Vagina (tissue), 2 donors: ENCODE measurements at regions not wholly inside any gene's neighbourhood (a gene's known extent, or its start where the extent isn't known, plus 50 kb on each side); places are given as distances from the start of the nearest gene placed in this dataset.

Experiments
- CTCF ChIP-seq, 3 experiments: fragments of 450-650 bp in 2 of 3; fragments of 200-600 bp in 1 of 3; sonication (generic) in 1 of 3; IDR thresholded peaks; one replicate each; pipeline ENCODE4 v1.5.1; 2017 to 2019; ENCODE audit warnings: antibody characterized with exemption in 3 of 3, mild to moderate bottlenecking in 2 of 3, moderate library complexity in 2 of 3
- POLR2A ChIP-seq, 2 donors: fragments of 450-650 bp; IDR thresholded peaks; one replicate each; pipeline ENCODE4 v1.6.1; 2017; ENCODE audit warnings: antibody characterized with exemption in 2 of 2, mild to moderate bottlenecking in 2 of 2, moderate library complexity in 2 of 2
- POLR2AphosphoS5 ChIP-seq, 2 donors: sonication (generic); formaldehyde crosslinking; IDR thresholded peaks; one replicate each; pipeline ENCODE4 v1.9.0; 2017; ENCODE audit warnings: antibody characterized with exemption in 2 of 2, mild to moderate bottlenecking in 2 of 2, low read depth in 1 of 2; ENCODE audit not compliant: insufficient read depth in 1 of 2

GRCh38 chr13:39938596-39938995 is 283.1 kb downstream of the COG6 start:
- TF ChIP-seq CTCF (IDR thresholded peaks at IDR 0.05) (no peak), POLR2AphosphoS5 (IDR thresholded peaks at IDR 0.05; ENCODE audit: insufficient read depth in 1 of 2, low read depth in 1 of 2) (no peak), POLR2A (IDR thresholded peaks at IDR 0.05) (no peak)
